A549 (cell line): ENCODE measurements at regions not wholly inside any gene's neighbourhood (a gene's known extent, or its start where the extent isn't known, plus 50 kb on each side); places are given as distances from the start of the nearest gene placed in this dataset.

Experiments
- ATAC-seq, 2 experiments: fragments of 200-7000 bp in 1 of 2; fragments of >200 bp in 1 of 2; cut with Nextera tagmentation in 1 of 2; cut with Tn5 transposase in 1 of 2; 3 replicates each; pipeline versions ENCODE4 v1.8.0 to v1.9.1; 2018 to 2020; ENCODE audit warnings: mild to moderate bottlenecking in 1 of 2, moderate library complexity in 1 of 2
- CTCF ChIA-PET: fragments of 300-600 bp; sonication (Branson Sonifier 250); formaldehyde crosslinking; extraction: SDS; loops from one replicate; lab custom pipeline; 2021; ENCODE audit warnings: antibody characterized with exemption, inconsistent platforms; lab: Yijun Ruan, JAX
- POLR2A ChIA-PET: fragments of 350-600 bp; formaldehyde crosslinking; extraction: SDS; loops from one replicate; lab custom pipeline; 2021; ENCODE audit warnings: antibody characterized with exemption, inconsistent platforms; lab: Yijun Ruan, JAX
- DNase-seq, 2 experiments: peaks; one replicate each; pipeline versions ENCODE4 v3.0.0 to v3.0.0-alpha.2; 2011 to 2016; ENCODE audit warnings: low read depth in 1 of 2, low spot score in 1 of 2
- FAIRE-seq: peaks from 2 replicates; lab custom pipeline; 2011; peaks lifted over from hg19 to GRCh38; lab: Jason Lieb, UNC
- H3K27ac ChIP-seq, 2 experiments: fragments of >200 bp; sonication (Bioruptor Twin); formaldehyde crosslinking; 3 replicates each; pipeline ENCODE4 v1.5.1; 2016 to 2017
- H3K4me1 ChIP-seq: fragments of >200 bp; sonication (Bioruptor Twin); formaldehyde crosslinking; 3 replicates; pipeline ENCODE4 v1.6.1; 2016
- H3K4me2 ChIP-seq: fragments of >200 bp; sonication (Bioruptor Twin); formaldehyde crosslinking; 3 replicates; pipeline ENCODE4 v1.6.1; 2016
- H3K4me3 ChIP-seq: fragments of >200 bp; sonication (Bioruptor Twin); formaldehyde crosslinking; 3 replicates; pipeline ENCODE4 v1.5.1; 2016
- H3K9me3 ChIP-seq: fragments of >200 bp; sonication (Bioruptor Twin); formaldehyde crosslinking; 3 replicates; pipeline ENCODE4 v1.6.1; 2016
- BHLHE40 ChIP-seq: IDR thresholded peaks from 2 replicates; pipeline ENCODE4 v1.6.1; 2012; ENCODE audit warnings: low read depth, low read length, inconsistent platforms
- CBX2 ChIP-seq: fragments of 200-600 bp; sonication (generic); IDR thresholded peaks from 2 replicates; pipeline ENCODE4 v1.6.1; 2016; ENCODE audit warnings: low read depth, mild to moderate bottlenecking, borderline replicate concordance
- CHD2 ChIP-seq: fragments of 150-350 bp; IDR thresholded peaks from 2 replicates; pipeline ENCODE4 v1.6.1; 2014; ENCODE audit warnings: low read length; ENCODE audit not compliant: partially characterized antibody
- ESRRA ChIP-seq: fragments of 150-350 bp; IDR thresholded peaks from 2 replicates; pipeline ENCODE4 v1.6.1; 2014; ENCODE audit warnings: mild to moderate bottlenecking, low read length, borderline replicate concordance
- HOXA7 ChIP-seq: fragments of 250-450 bp; sonication (Bioruptor Pico); IDR thresholded peaks from 2 replicates; pipeline ENCODE4 v1.5.0; 2020; ENCODE audit warnings: mild to moderate bottlenecking, moderate library complexity
- HOXB13 ChIP-seq: fragments of 250-450 bp; sonication (Bioruptor Pico); IDR thresholded peaks from 2 replicates; pipeline ENCODE4 v1.5.0; 2020; ENCODE audit warnings: low read depth, mild to moderate bottlenecking, moderate library complexity
- MAZ ChIP-seq: fragments of 150-350 bp; IDR thresholded peaks from 2 replicates; pipeline ENCODE4 v1.6.1; 2014; ENCODE audit warnings: antibody characterized with exemption, low read depth, low read length, borderline replicate concordance
- MYC ChIP-seq: IDR thresholded peaks from 2 replicates; pipeline ENCODE4 v1.6.1; 2012; ENCODE audit warnings: mild to moderate bottlenecking, inconsistent platforms, low read length, improper control_type of control experiment, borderline replicate concordance
- NFE2L2 ChIP-seq: fragments of 150-350 bp; conservative IDR thresholded peaks from 2 replicates; pipeline ENCODE4 v1.6.1; 2014; ENCODE audit warnings: low read length
- NPAS2 ChIP-seq: fragments of 250-450 bp; sonication (Bioruptor Pico); IDR thresholded peaks from 2 replicates; pipeline ENCODE4 v1.8.0; 2022; ENCODE audit warnings: mild to moderate bottlenecking, moderate library complexity, borderline replicate concordance
- RARB ChIP-seq: fragments of 250-450 bp; sonication (Bioruptor Pico); IDR thresholded peaks from 2 replicates; pipeline ENCODE4 v1.8.0; 2021; ENCODE audit warnings: mild to moderate bottlenecking, moderate library complexity
- SMC3 ChIP-seq: fragments of >200 bp; sonication (Bioruptor Twin); formaldehyde crosslinking; IDR thresholded peaks from 3 replicates; pipeline ENCODE4 v1.6.1; 2018; ENCODE audit warnings: inconsistent platforms
- SREBF2 ChIP-seq: fragments of 450-650 bp; IDR thresholded peaks from 2 replicates; pipeline ENCODE4 v1.6.1; 2014; ENCODE audit warnings: mild to moderate bottlenecking, moderate library complexity
- ZSCAN20 ChIP-seq: fragments of 250-450 bp; sonication (Bioruptor Pico); IDR thresholded peaks from 2 replicates; pipeline ENCODE4 v1.8.0; 2022; ENCODE audit warnings: mild to moderate bottlenecking, moderate library complexity
- WGBS: methylation state at CpG from one replicate; pipeline ENCODE4 v1.1.6; 2017; ENCODE audit errors: missing lambda C conversion rate; 5-methylcytosine and 5-hydroxymethylcytosine counted together
- TF ChIP-seq, protein P1 (sequence below): fragments of 150-350 bp; IDR thresholded peaks from 2 replicates; pipeline ENCODE4 v1.6.1; 2014; ENCODE audit warnings: low read depth, mild to moderate bottlenecking, low read length
- TF ChIP-seq, protein P2 (sequence below): fragments of 450-650 bp; IDR thresholded peaks from 2 replicates; pipeline ENCODE4 v1.6.1; 2014; ENCODE audit warnings: antibody characterized with exemption
- TF ChIP-seq, protein P3 (sequence below): fragments of 250-450 bp; sonication (Bioruptor Pico); IDR thresholded peaks from 2 replicates; pipeline ENCODE4 v1.5.0; 2020; ENCODE audit warnings: low read depth, mild to moderate bottlenecking, moderate library complexity
- TF ChIP-seq, protein P4 (sequence below): fragments of >200 bp; sonication (Bioruptor Twin); formaldehyde crosslinking; IDR thresholded peaks from 3 replicates; pipeline ENCODE4 v1.5.1; 2016
- TF ChIP-seq, protein P5 (sequence below): IDR thresholded peaks from 2 replicates; pipeline ENCODE4 v1.6.1; 2012
- TF ChIP-seq, protein P6 (sequence below): IDR thresholded peaks from 2 replicates; pipeline ENCODE4 v1.6.1; 2012
- TF ChIP-seq, protein P7 (sequence below): fragments of 200-600 bp; sonication (generic); IDR thresholded peaks from 2 replicates; pipeline ENCODE4 v1.6.1; 2016; ENCODE audit warnings: antibody characterized with exemption, mild to moderate bottlenecking, moderate library complexity
- TF ChIP-seq, protein P8 (sequence below): fragments of >200 bp; sonication (Bioruptor Twin); formaldehyde crosslinking; IDR thresholded peaks from 2 replicates; pipeline ENCODE4 v1.6.1; 2016

DNA sequence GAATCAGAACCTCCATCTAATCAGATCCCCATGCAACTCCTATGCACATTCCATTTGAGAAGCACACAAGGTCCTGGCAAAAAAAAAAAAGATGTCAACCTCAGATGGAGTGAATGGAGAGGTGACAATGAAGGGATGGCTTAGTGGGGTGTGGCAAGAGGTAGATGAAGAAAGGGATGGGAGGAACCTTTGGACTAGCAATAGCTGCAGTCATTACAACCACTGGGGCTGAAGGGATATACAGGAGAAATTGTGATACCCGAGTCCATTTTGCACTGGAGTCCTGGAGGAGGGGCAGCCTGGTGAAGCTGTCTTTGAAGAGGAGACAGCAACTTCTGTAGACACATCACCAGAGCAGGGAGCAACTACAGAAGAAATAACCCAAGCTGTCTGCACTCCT lies 219.6 kb downstream of the ENC1 start:
- 60% methylated on average over 1 of the region's 1 CpG for WGBS
- CTCF ChIA-PET = interaction anchor here (0.6 to 0.9 kb wide), 2 partner anchors 10 to 217 kb away, joined by 3 to 4 read pairs; no protein-coding TSS in a partner anchor
- POLR2A ChIA-PET = no interaction called here
- H3K27ac ChIP-seq = no peak overlapping the region
- FAIRE-seq = no peak
- ATAC-seq = no peak
- TF ChIP-seq NPAS2 = no peak
- TF ChIP-seq, all 56 proteins: peak for 0
- Histone ChIP-seq H3K9me3 (no peaks in the 10 kb centered on the region), H3K4me2 (no peak overlapping the region), H3K4me1 (0 out of 3 replicates have a peak, but pooled peaks cover 5% of the 10 kb centered on the region), H3K4me3 (no peak overlapping the region)
- no peak for DNase-seq

DNA sequence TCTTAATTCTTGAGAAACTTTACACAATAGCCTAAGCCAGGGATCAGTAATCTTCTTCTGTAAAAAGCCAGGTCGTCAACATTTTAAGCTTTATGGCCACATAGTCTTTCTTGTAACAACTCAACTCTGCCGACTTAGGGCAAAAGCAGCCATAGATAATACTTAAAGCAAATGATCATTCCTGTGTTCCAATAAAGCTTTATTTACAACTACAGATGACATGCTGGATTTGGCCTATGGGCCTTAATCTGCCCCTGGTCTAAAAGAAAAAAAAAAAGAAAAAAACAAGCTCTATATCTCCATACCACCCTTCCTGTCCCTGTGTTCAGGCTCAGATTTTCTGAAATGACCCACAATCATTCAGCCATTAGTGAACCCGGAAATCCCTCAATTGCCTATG lies 220.3 kb downstream of the ENC1 start:
- no peak overlapping the region for H3K4me2 ChIP-seq
- ATAC-seq (no peak), FAIRE-seq (no peak), DNase-seq (no peak)
- CTCF ChIA-PET = interaction anchor here (0.6 kb wide), 1 partner anchor 29 kb away, joined by 5 read pairs; no protein-coding TSS in a partner anchor
- POLR2A ChIA-PET = no interaction called here
- no peak overlapping the region for H3K27ac ChIP-seq
- H3K4me3 ChIP-seq = no peak overlapping the region
- 0 out of 3 replicates have a peak, but pooled peaks cover 5% of the 10 kb centered on the region for H3K4me1 ChIP-seq
- no peaks in the 10 kb centered on the region for H3K9me3 ChIP-seq
- TF ChIP-seq, protein P1, sequence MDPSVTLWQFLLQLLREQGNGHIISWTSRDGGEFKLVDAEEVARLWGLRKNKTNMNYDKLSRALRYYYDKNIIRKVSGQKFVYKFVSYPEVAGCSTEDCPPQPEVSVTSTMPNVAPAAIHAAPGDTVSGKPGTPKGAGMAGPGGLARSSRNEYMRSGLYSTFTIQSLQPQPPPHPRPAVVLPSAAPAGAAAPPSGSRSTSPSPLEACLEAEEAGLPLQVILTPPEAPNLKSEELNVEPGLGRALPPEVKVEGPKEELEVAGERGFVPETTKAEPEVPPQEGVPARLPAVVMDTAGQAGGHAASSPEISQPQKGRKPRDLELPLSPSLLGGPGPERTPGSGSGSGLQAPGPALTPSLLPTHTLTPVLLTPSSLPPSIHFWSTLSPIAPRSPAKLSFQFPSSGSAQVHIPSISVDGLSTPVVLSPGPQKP = no peak
- TF ChIP-seq, protein P2, sequence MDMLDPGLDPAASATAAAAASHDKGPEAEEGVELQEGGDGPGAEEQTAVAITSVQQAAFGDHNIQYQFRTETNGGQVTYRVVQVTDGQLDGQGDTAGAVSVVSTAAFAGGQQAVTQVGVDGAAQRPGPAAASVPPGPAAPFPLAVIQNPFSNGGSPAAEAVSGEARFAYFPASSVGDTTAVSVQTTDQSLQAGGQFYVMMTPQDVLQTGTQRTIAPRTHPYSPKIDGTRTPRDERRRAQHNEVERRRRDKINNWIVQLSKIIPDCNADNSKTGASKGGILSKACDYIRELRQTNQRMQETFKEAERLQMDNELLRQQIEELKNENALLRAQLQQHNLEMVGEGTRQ = no peak
- TF ChIP-seq, protein P3, sequence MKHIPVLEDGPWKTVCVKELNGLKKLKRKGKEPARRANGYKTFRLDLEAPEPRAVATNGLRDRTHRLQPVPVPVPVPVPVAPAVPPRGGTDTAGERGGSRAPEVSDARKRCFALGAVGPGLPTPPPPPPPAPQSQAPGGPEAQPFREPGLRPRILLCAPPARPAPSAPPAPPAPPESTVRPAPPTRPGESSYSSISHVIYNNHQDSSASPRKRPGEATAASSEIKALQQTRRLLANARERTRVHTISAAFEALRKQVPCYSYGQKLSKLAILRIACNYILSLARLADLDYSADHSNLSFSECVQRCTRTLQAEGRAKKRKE (CRISPR knock-in tag) = no peak
- TF ChIP-seq HOXA7 (CRISPR knock-in tag) = no peak
- no peak for TF ChIP-seq RARB (CRISPR knock-in tag)
- no peak for TF ChIP-seq HOXB13 (CRISPR knock-in tag)
- no peak for TF ChIP-seq SREBF2
- no peak for TF ChIP-seq ESRRA
- TF ChIP-seq, protein P4, sequence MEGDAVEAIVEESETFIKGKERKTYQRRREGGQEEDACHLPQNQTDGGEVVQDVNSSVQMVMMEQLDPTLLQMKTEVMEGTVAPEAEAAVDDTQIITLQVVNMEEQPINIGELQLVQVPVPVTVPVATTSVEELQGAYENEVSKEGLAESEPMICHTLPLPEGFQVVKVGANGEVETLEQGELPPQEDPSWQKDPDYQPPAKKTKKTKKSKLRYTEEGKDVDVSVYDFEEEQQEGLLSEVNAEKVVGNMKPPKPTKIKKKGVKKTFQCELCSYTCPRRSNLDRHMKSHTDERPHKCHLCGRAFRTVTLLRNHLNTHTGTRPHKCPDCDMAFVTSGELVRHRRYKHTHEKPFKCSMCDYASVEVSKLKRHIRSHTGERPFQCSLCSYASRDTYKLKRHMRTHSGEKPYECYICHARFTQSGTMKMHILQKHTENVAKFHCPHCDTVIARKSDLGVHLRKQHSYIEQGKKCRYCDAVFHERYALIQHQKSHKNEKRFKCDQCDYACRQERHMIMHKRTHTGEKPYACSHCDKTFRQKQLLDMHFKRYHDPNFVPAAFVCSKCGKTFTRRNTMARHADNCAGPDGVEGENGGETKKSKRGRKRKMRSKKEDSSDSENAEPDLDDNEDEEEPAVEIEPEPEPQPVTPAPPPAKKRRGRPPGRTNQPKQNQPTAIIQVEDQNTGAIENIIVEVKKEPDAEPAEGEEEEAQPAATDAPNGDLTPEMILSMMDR = no peak
- no peak for TF ChIP-seq SMC3
- WGBS = 80% methylated on average over 3 of the region's 3 CpGs

DNA sequence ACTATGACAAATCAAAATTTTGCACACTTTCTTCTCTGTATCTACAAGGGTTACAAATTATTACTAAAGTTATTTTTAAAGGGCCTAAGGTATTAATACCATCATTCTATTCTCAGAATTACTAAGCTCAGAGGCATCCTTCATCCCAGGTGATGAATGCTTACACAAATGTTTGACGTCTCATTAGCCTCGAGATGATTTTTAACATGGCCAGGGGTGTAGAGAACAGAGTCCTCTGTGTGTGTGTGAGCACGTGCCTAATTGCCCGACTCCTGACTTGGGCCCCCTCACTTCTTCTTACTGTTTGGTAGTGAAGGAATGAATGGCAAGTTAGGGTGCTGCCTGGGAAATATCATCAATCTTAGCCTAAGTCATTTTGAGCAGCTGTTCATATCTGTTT lies 221.1 kb downstream of the ENC1 start:
- no peak for FAIRE-seq
- Histone ChIP-seq H3K9me3 (no peaks in the 10 kb centered on the region), H3K27ac (no peak overlapping the region), H3K4me3 (no peak overlapping the region), H3K4me2 (no peak overlapping the region), H3K4me1 (0 out of 3 replicates have a peak, but pooled peaks cover 4% of the 10 kb centered on the region)
- ChIA-PET CTCF (interaction anchor here (0.6 kb wide), 2 partner anchors 28 to 349 kb away, joined by 3 to 5 read pairs; no protein-coding TSS in a partner anchor), POLR2A (no interaction called here)
- 76% methylated on average over 4 of the region's 4 CpGs for WGBS
- no peak for ATAC-seq
- DNase-seq = no peak
- TF ChIP-seq NFE2L2 (no peak), CHD2 (no peak), ZSCAN20 (CRISPR knock-in tag) (no peak), BHLHE40 (no peak), MYC (no peak), MAZ (no peak), CBX2 (no peak)
- TF ChIP-seq, protein P5, sequence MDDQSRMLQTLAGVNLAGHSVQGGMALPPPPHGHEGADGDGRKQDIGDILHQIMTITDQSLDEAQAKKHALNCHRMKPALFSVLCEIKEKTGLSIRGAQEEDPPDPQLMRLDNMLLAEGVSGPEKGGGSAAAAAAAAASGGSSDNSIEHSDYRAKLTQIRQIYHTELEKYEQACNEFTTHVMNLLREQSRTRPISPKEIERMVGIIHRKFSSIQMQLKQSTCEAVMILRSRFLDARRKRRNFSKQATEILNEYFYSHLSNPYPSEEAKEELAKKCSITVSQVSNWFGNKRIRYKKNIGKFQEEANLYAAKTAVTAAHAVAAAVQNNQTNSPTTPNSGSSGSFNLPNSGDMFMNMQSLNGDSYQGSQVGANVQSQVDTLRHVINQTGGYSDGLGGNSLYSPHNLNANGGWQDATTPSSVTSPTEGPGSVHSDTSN = no peak
- TF ChIP-seq, protein P6, sequence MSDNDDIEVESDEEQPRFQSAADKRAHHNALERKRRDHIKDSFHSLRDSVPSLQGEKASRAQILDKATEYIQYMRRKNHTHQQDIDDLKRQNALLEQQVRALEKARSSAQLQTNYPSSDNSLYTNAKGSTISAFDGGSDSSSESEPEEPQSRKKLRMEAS = no peak
- TF ChIP-seq, protein P7, sequence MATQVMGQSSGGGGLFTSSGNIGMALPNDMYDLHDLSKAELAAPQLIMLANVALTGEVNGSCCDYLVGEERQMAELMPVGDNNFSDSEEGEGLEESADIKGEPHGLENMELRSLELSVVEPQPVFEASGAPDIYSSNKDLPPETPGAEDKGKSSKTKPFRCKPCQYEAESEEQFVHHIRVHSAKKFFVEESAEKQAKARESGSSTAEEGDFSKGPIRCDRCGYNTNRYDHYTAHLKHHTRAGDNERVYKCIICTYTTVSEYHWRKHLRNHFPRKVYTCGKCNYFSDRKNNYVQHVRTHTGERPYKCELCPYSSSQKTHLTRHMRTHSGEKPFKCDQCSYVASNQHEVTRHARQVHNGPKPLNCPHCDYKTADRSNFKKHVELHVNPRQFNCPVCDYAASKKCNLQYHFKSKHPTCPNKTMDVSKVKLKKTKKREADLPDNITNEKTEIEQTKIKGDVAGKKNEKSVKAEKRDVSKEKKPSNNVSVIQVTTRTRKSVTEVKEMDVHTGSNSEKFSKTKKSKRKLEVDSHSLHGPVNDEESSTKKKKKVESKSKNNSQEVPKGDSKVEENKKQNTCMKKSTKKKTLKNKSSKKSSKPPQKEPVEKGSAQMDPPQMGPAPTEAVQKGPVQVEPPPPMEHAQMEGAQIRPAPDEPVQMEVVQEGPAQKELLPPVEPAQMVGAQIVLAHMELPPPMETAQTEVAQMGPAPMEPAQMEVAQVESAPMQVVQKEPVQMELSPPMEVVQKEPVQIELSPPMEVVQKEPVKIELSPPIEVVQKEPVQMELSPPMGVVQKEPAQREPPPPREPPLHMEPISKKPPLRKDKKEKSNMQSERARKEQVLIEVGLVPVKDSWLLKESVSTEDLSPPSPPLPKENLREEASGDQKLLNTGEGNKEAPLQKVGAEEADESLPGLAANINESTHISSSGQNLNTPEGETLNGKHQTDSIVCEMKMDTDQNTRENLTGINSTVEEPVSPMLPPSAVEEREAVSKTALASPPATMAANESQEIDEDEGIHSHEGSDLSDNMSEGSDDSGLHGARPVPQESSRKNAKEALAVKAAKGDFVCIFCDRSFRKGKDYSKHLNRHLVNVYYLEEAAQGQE = no peak
- TF ChIP-seq, protein P2 = no peak
- TF ChIP-seq, protein P8, sequence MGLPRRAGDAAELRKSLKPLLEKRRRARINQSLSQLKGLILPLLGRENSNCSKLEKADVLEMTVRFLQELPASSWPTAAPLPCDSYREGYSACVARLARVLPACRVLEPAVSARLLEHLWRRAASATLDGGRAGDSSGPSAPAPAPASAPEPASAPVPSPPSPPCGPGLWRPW = no peak
